ENCODE measurements at regions not wholly inside any gene's neighbourhood (a gene's known extent, or its start where the extent isn't known, plus 50 kb on each side); places are given as distances from the start of the nearest gene placed in this dataset.

GRCh38 chr2:14261771-14262170, 370.7 kb upstream of the LRATD1 start:
- Histone ChIP-seq H3K36me3 (replicated peaks; ENCODE audit: insufficient read depth, low read length) (no peaks in the 10 kb centered on the region), H3K27me3 (replicated peaks; ENCODE audit: insufficient read depth, low read length) (no peaks in the 10 kb centered on the region), H3K79me2 (ENCODE audit: low read length) (no peaks in the 10 kb centered on the region), H3K4me1 (ENCODE audit: low read length) (no peaks in the 10 kb centered on the region), H3K4me2 (ENCODE audit: low read depth, low read length) (no peak overlapping the region), H3K9me3 (replicated peaks; ENCODE audit: insufficient read depth, low read length) (no peaks in the 10 kb centered on the region), H2AFZ (ENCODE audit: low read length) (no peak overlapping the region), H3K27ac (ENCODE audit: low read length) (no peak overlapping the region), H4K20me1 (ENCODE audit: insufficient read depth, low read length) (no peaks in the 10 kb centered on the region), H3K9ac (ENCODE audit: low read length) (no peak overlapping the region), H3F3A (ENCODE audit: insufficient read depth, low read length) (no peaks in the 10 kb centered on the region), H3K4me3 (ENCODE audit: low read length) (no peak overlapping the region), H3K9me2 (replicated peaks; ENCODE audit: insufficient read depth, low read length) (0 out of 2 replicates have a peak, but pooled peaks cover 2% of the 10 kb centered on the region)
- DNase-seq: no peak
- TF ChIP-seq EZH2phosphoT487 (IDR thresholded peaks at IDR 0.05; ENCODE audit: low read length): no peak
- TF ChIP-seq, protein P1, sequence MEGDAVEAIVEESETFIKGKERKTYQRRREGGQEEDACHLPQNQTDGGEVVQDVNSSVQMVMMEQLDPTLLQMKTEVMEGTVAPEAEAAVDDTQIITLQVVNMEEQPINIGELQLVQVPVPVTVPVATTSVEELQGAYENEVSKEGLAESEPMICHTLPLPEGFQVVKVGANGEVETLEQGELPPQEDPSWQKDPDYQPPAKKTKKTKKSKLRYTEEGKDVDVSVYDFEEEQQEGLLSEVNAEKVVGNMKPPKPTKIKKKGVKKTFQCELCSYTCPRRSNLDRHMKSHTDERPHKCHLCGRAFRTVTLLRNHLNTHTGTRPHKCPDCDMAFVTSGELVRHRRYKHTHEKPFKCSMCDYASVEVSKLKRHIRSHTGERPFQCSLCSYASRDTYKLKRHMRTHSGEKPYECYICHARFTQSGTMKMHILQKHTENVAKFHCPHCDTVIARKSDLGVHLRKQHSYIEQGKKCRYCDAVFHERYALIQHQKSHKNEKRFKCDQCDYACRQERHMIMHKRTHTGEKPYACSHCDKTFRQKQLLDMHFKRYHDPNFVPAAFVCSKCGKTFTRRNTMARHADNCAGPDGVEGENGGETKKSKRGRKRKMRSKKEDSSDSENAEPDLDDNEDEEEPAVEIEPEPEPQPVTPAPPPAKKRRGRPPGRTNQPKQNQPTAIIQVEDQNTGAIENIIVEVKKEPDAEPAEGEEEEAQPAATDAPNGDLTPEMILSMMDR (IDR thresholded peaks at IDR 0.05; ENCODE audit: low read length): no peak
- no peak for TF ChIP-seq EZH2 (optimal IDR thresholded peaks at IDR 0.05; ENCODE audit: low read depth, low read length)

GRCh38 chr2:14263053-14263452, 369.5 kb upstream of the LRATD1 start:
- Histone ChIP-seq H3K4me2 (ENCODE audit: low read depth, low read length) (no peak overlapping the region), H3K27ac (ENCODE audit: low read length) (no peak overlapping the region), H3K9me3 (replicated peaks; ENCODE audit: insufficient read depth, low read length) (no peaks in the 10 kb centered on the region), H3K9me2 (replicated peaks; ENCODE audit: insufficient read depth, low read length) (0 out of 2 replicates have a peak, but pooled peaks cover 2% of the 10 kb centered on the region), H3K9ac (ENCODE audit: low read length) (no peak overlapping the region), H2AFZ (ENCODE audit: low read length) (no peak overlapping the region), H3K79me2 (ENCODE audit: low read length) (no peaks in the 10 kb centered on the region), H3K4me3 (ENCODE audit: low read length) (no peak overlapping the region), H3F3A (ENCODE audit: insufficient read depth, low read length) (no peaks in the 10 kb centered on the region), H3K4me1 (ENCODE audit: low read length) (no peaks in the 10 kb centered on the region), H4K20me1 (ENCODE audit: insufficient read depth, low read length) (no peaks in the 10 kb centered on the region), H3K27me3 (replicated peaks; ENCODE audit: insufficient read depth, low read length) (no peaks in the 10 kb centered on the region), H3K36me3 (replicated peaks; ENCODE audit: insufficient read depth, low read length) (no peaks in the 10 kb centered on the region)
- TF ChIP-seq EZH2 (optimal IDR thresholded peaks at IDR 0.05; ENCODE audit: low read depth, low read length): no peak
- TF ChIP-seq EZH2phosphoT487 (IDR thresholded peaks at IDR 0.05; ENCODE audit: low read length): no peak
- TF ChIP-seq, protein P1 (IDR thresholded peaks at IDR 0.05; ENCODE audit: low read length): no peak
- DNase-seq: no peak

GRCh38 chr2:14270036-14270582, 362.4 kb upstream of the LRATD1 start:
- H3K27me3 ChIP-seq (replicated peaks; ENCODE audit: insufficient read depth, low read length): no peaks in the 10 kb centered on the region
- H3K9me2 ChIP-seq (replicated peaks; ENCODE audit: insufficient read depth, low read length): no peaks in the 10 kb centered on the region
- H3K9me3 ChIP-seq (replicated peaks; ENCODE audit: insufficient read depth, low read length): no peaks in the 10 kb centered on the region
- no peaks in the 10 kb centered on the region for H3K4me1 ChIP-seq (ENCODE audit: low read length)
- DNase-seq: no peak
- H3F3A ChIP-seq (ENCODE audit: insufficient read depth, low read length): no peaks in the 10 kb centered on the region
- no peaks in the 10 kb centered on the region for H4K20me1 ChIP-seq (ENCODE audit: insufficient read depth, low read length)
- no peak overlapping the region for H2AFZ ChIP-seq (ENCODE audit: low read length)
- H3K79me2 ChIP-seq (ENCODE audit: low read length): no peaks in the 10 kb centered on the region
- H3K4me2 ChIP-seq (ENCODE audit: low read depth, low read length): no peak overlapping the region
- H3K27ac ChIP-seq (ENCODE audit: low read length): no peak overlapping the region
- TF ChIP-seq EZH2 (optimal IDR thresholded peaks at IDR 0.05; ENCODE audit: low read depth, low read length) (no peak), EZH2phosphoT487 (IDR thresholded peaks at IDR 0.05; ENCODE audit: low read length) (no peak)
- TF ChIP-seq, protein P1 (IDR thresholded peaks at IDR 0.05; ENCODE audit: low read length): no peak
- no peak overlapping the region for H3K9ac ChIP-seq (ENCODE audit: low read length)
- no peaks in the 10 kb centered on the region for H3K36me3 ChIP-seq (replicated peaks; ENCODE audit: insufficient read depth, low read length)
- H3K4me3 ChIP-seq (ENCODE audit: low read length): no peak overlapping the region
